Transverse colon (tissue), 4 donors: ENCODE measurements at regions not wholly inside any gene's neighbourhood (a gene's known extent, or its start where the extent isn't known, plus 50 kb on each side); places are given as distances from the start of the nearest gene placed in this dataset.

Experiments used
- CTCF ChIP-seq, 5 experiments: fragments of 200-600 bp in 3 of 5; fragments of 450-650 bp in 2 of 5; sonication (generic) in 3 of 5; IDR thresholded peaks; 1 replicate in 2 of 5; 2 replicates in 3 of 5; pipeline ENCODE4 v1.5.1; 2016 to 2017; ENCODE audit warnings: antibody characterized with exemption in 5 of 5, inconsistent platforms in 3 of 5, mild to moderate bottlenecking in 2 of 5, moderate library complexity in 1 of 5
- EP300 ChIP-seq: sonication (generic); formaldehyde crosslinking; IDR thresholded peaks from one replicate; pipeline ENCODE4 v1.6.1; 2017; ENCODE audit warnings: antibody characterized with exemption, low read depth
- POLR2A ChIP-seq: fragments of 450-650 bp; IDR thresholded peaks from one replicate; pipeline ENCODE4 v1.6.1; 2016; ENCODE audit warnings: antibody characterized with exemption, mild to moderate bottlenecking, moderate library complexity
- POLR2AphosphoS5 ChIP-seq, 3 donors: sonication (generic); formaldehyde crosslinking; IDR thresholded peaks; one replicate each; pipeline ENCODE4 v1.6.1; 2016; ENCODE audit warnings: antibody characterized with exemption in 3 of 3

- no peak for TF ChIP-seq CTCF (IDR thresholded peaks at IDR 0.05)
- TF ChIP-seq POLR2A = no peak
- TF ChIP-seq POLR2AphosphoS5 (IDR thresholded peaks at IDR 0.05) = no peak
- no peak for TF ChIP-seq EP300
Observed at GRCh38 chr18:72376256-72376655, 167.9 kb downstream of the CBLN2 start.
